Activated naive CD4-positive, alpha-beta T cell treated with anti-CD3 and anti-CD28 coated beads, Interleukin-2, amount 50 U/mL, for 24 hours (primary cell): ENCODE measurements at regions not wholly inside any gene's neighbourhood (a gene's known extent, or its start where the extent isn't known, plus 50 kb on each side); places are given as distances from the start of the nearest gene placed in this dataset.

Source experiments
- H3K27ac Mint-ChIP-seq: one replicate; pipeline ENCODE4 v1.8.0; 2021; ENCODE audit warnings: mild to moderate bottlenecking, mixed read lengths
- H3K27me3 Mint-ChIP-seq: one replicate; pipeline ENCODE4 v1.8.0; 2021; ENCODE audit warnings: mixed read lengths
- H3K36me3 Mint-ChIP-seq: one replicate; pipeline ENCODE4 v1.8.0; 2021; ENCODE audit warnings: mixed read lengths
- H3K4me1 Mint-ChIP-seq: one replicate; pipeline ENCODE4 v1.8.0; 2021; ENCODE audit warnings: mixed read lengths
- H3K4me3 Mint-ChIP-seq: one replicate; pipeline ENCODE4 v1.8.0; 2021; ENCODE audit warnings: mild to moderate bottlenecking, mixed read lengths
- H3K9me3 Mint-ChIP-seq: one replicate; pipeline ENCODE4 v1.8.0; 2021; ENCODE audit warnings: mixed read lengths

DNA sequence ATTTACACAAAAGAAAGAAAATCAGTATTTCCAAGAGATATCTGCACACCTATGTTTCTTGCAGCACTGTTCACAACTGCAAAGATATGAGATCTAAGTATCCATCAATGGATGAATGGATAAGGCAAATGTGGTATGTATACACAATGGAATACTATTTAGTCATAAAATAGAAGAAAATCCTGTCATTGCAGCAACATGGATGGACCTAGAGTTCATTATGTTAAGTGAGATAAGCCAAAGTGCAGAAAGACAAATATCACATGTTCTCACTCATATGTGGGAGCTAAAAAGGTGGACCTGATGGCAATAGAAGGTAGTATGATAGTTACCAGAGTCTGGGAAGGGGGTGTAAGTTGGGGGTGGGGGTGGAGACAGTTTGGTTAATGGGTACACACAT, 1171.6 kb downstream of the SORCS1 start:
- H3K36me3 Mint-ChIP-seq: no peaks in the 10 kb centered on the region
- H3K4me3 Mint-ChIP-seq: no peak overlapping the region
- H3K27ac Mint-ChIP-seq: no peak overlapping the region
- peaks cover 6% of the 10 kb centered on the region for H3K27me3 Mint-ChIP-seq
- H3K4me1 Mint-ChIP-seq: no peaks in the 10 kb centered on the region
- no peaks in the 10 kb centered on the region for H3K9me3 Mint-ChIP-seq

- Mint-ChIP-seq H3K36me3 (no peaks in the 10 kb centered on the region), H3K4me3 (no peak overlapping the region), H3K4me1 (no peaks in the 10 kb centered on the region), H3K27me3 (peaks cover 6% of the 10 kb centered on the region), H3K27ac (no peak overlapping the region), H3K9me3 (no peaks in the 10 kb centered on the region)
Measured at GRCh38 chr10:105990529-105990928, 1174.0 kb downstream of the SORCS1 start.

DNA sequence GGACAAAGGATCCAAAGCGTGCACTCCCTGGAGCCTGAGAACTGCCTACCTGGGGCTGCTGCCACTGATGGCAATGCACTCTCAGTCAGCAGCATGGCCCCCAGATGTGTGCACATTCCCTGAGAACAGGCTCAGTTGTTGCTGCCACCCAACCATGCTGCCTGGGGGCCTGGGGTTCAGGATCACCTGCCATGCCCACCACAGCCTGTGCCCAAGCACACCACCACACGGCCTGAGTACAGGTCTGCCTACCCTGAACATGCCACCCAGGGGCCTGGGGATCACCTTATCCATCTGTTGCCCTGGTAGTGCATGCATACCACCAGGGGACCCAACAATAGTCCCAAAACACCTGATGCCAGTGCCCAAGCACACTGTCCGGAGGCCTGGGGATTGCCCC, 1174.5 kb downstream of the SORCS1 start:
- Mint-ChIP-seq H3K4me1 (no peaks in the 10 kb centered on the region), H3K27ac (no peak overlapping the region), H3K4me3 (no peak overlapping the region), H3K36me3 (no peaks in the 10 kb centered on the region), H3K27me3 (peaks cover 6% of the 10 kb centered on the region), H3K9me3 (no peaks in the 10 kb centered on the region)

- H3K9me3 Mint-ChIP-seq: no peaks in the 10 kb centered on the region
- H3K4me1 Mint-ChIP-seq: no peaks in the 10 kb centered on the region
Measured at GRCh38 chr10:105988848-105989247, 1175.7 kb downstream of the SORCS1 start.

DNA sequence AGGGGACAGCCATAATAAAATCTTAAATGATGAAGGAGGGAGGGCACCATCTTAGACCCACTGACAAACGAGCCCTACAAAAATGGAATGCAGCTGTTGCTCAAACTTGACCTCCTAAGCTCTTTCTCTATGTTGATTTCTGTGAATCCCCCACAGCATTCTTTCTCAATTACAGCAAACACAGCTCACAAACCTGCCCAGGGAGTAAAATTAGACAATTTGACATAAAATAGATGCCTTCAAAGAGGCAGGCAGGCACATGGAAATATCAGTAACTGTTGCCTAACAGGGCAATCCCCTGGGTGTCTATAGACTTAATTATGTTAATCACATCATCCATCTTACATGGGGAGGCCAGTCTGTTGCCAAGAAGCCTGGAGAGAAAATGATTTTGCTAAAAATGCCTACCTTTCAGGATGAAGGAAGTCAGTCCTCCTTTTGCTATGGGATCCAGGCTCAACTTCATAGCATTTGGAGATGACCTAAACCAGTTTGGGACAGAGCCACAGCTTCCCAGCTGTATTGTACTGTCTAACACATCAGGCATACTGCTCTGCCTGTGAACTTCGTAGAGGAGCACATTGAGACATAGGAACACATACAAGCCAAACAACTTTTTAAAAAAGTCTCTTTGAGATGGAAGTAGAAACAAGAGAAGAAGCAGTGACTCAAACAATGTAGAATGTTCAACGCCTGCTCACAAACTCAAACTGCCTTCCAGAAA, 1177.4 kb downstream of the SORCS1 start:
- Mint-ChIP-seq H3K9me3 (no peaks in the 10 kb centered on the region), H3K27ac (no peak overlapping the region), H3K36me3 (no peaks in the 10 kb centered on the region), H3K27me3 (peaks cover 6% of the 10 kb centered on the region), H3K4me3 (no peak overlapping the region), H3K4me1 (no peaks in the 10 kb centered on the region)

More at GRCh38 chr10:105988848-105989247, 1175.7 kb downstream of the SORCS1 start:
- no peak overlapping the region for H3K4me3 Mint-ChIP-seq
- H3K27me3 Mint-ChIP-seq: peaks cover 6% of the 10 kb centered on the region
- no peak overlapping the region for H3K27ac Mint-ChIP-seq
- no peaks in the 10 kb centered on the region for H3K36me3 Mint-ChIP-seq

DNA sequence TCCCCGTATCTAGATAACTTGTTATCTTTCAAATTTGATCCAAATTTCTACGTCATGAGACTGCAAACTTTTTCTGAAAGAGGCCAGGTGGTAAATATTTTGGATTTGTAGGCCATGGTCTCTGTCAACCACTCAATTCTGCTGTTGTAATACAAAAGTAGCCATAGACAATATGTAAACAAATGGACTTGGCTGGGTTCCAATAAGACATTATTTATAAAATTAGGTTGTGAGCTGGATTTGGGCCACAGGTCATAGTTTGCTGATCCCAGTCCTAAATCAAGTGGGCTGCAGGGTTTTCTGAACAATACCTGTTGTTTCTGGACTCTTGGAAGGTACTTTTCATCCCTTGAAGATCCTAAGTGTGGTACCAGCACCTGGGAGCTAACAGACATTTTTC, 1178.0 kb downstream of the SORCS1 start:
- Mint-ChIP-seq H3K9me3 (no peaks in the 10 kb centered on the region), H3K27ac (no peak overlapping the region), H3K4me1 (no peaks in the 10 kb centered on the region), H3K4me3 (no peak overlapping the region), H3K27me3 (peaks cover 6% of the 10 kb centered on the region), H3K36me3 (no peaks in the 10 kb centered on the region)

GRCh38 chr10:105982735-105983134, 1181.8 kb downstream of the SORCS1 start:
- Mint-ChIP-seq H3K27me3 (no peaks in the 10 kb centered on the region), H3K4me3 (no peak overlapping the region), H3K27ac (no peak overlapping the region), H3K9me3 (no peaks in the 10 kb centered on the region), H3K36me3 (no peaks in the 10 kb centered on the region), H3K4me1 (no peaks in the 10 kb centered on the region)

DNA sequence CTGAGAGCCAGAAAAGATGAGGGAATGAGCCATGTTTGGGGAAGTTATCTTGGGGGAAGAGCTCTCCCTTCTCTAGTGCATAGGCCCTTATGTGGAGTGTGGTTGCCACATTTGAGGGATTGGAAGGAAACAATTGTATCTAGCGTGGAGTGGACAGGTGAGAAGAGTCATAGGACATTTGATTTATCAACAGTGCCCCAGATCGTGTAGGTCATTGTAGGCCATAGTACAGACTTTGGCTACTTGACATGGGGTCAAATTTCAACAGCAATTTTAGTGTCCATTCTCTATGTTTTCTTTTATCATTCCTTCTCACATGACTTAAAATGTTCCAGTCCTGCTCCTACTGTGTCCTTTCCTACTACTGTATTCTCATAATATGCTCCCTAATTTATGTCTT, 1182.8 kb downstream of the SORCS1 start:
- Mint-ChIP-seq H3K27me3 (no peaks in the 10 kb centered on the region), H3K36me3 (no peaks in the 10 kb centered on the region), H3K9me3 (no peaks in the 10 kb centered on the region), H3K4me3 (no peak overlapping the region), H3K27ac (no peak overlapping the region), H3K4me1 (no peaks in the 10 kb centered on the region)

GRCh38 chr10:105974803-105975456, 1189.6 kb downstream of the SORCS1 start:
- no peaks in the 10 kb centered on the region for H3K36me3 Mint-ChIP-seq
- H3K4me3 Mint-ChIP-seq: peak overlapping the region; percentile 68
- H3K27ac Mint-ChIP-seq: no peak overlapping the region
- no peaks in the 10 kb centered on the region for H3K9me3 Mint-ChIP-seq
- no peaks in the 10 kb centered on the region for H3K4me1 Mint-ChIP-seq
- no peaks in the 10 kb centered on the region for H3K27me3 Mint-ChIP-seq

DNA sequence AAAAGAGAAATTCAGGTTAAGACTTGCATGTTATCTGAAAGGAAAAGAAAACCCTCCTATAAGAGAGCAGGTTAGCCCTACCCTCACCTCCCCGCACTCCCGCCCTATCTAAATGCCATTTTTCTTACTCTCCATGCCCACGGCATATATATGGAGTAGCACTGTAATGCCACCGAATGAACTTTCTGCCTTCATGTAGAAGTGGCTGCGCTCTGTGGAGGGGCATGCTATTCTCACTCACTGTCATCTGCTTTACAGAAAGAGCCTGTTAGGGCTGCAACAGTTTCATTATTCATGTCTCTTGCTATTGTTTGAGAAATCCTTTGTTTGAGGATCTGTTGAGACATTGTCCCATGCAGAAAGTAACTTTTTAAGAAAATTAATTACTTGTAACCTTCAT, 1190.6 kb downstream of the SORCS1 start:
- no peaks in the 10 kb centered on the region for H3K36me3 Mint-ChIP-seq
- H3K4me3 Mint-ChIP-seq: no peak overlapping the region
- H3K27ac Mint-ChIP-seq: no peak overlapping the region
- peaks cover 2% of the 10 kb centered on the region for H3K27me3 Mint-ChIP-seq
- H3K9me3 Mint-ChIP-seq: no peaks in the 10 kb centered on the region
- no peaks in the 10 kb centered on the region for H3K4me1 Mint-ChIP-seq

DNA sequence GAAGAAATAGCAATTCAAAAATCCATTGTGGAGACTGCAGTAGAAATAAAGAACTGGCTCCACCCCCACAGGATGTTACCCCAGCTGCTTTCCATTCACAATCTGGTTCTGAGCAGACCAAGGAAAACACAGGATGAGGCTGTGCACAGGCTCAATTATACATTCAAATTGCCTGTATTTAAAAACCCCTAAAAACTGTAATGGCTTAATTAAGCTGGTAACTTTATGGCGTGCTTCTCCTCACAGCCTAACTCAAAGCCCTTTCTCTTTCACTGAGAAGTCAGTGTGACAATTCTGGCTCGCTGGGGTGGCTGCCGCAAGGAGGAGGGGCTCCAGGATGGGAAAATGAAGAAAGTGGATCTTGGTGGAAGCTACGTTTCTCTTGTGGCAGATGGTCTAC, 1191.1 kb downstream of the SORCS1 start:
- H3K4me1 Mint-ChIP-seq: no peaks in the 10 kb centered on the region
- peaks cover 2% of the 10 kb centered on the region for H3K27me3 Mint-ChIP-seq
- H3K4me3 Mint-ChIP-seq: no peak overlapping the region
- H3K27ac Mint-ChIP-seq: no peak overlapping the region
- H3K36me3 Mint-ChIP-seq: no peaks in the 10 kb centered on the region
- no peaks in the 10 kb centered on the region for H3K9me3 Mint-ChIP-seq

GRCh38 chr10:105971460-105971859, 1193.0 kb downstream of the SORCS1 start:
- no peaks in the 10 kb centered on the region for H3K36me3 Mint-ChIP-seq
- H3K27me3 Mint-ChIP-seq: peaks cover 7% of the 10 kb centered on the region
- no peak overlapping the region for H3K27ac Mint-ChIP-seq
- H3K4me3 Mint-ChIP-seq: no peak overlapping the region
- H3K9me3 Mint-ChIP-seq: no peaks in the 10 kb centered on the region
- no peaks in the 10 kb centered on the region for H3K4me1 Mint-ChIP-seq

DNA sequence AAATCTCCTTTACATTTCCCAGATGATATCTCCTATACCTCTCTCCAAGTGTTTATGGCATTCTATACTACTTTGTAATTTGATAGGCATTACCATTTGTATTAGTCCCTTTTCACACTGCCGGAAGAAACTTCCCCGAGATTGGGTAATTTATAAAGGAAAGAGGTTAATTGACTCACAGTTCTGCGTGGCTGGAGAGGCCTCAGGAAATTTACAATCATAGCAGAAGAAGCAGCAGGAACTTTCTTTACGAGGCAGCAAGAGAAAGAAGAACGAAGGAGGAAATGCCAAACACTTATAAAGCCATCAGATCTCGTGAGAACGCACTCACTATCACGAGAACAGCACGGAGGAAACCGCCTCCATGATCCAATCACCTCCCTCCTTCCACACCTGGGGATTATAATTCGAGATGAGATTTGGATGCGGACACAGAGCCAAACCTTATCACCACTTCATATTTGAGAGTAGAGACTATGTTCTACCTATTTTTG, 1194.6 kb downstream of the SORCS1 start:
- Mint-ChIP-seq H3K4me1 (no peaks in the 10 kb centered on the region), H3K27me3 (peaks cover 10% of the 10 kb centered on the region), H3K27ac (no peak overlapping the region), H3K36me3 (no peaks in the 10 kb centered on the region), H3K4me3 (no peak overlapping the region), H3K9me3 (no peaks in the 10 kb centered on the region)

DNA sequence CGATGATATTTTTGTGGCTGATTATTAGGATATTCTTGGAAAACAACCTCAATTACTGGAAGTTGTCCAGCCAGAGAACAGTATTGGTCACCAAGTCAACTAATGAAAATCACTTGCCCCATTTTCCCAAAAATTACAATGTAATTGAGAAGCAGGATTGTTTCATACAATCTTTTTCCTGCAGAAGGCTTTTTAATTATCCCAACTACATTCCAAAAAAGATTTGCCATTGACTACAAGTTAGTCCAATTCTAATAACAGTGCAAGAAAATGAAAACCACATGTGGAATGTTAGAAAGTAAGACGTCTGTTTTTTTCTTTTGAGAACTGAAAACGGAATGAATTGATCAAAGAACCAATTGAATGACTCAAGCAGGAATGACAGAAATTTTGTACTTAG, 1195.8 kb downstream of the SORCS1 start:
- no peak overlapping the region for H3K4me3 Mint-ChIP-seq
- H3K9me3 Mint-ChIP-seq: no peaks in the 10 kb centered on the region
- no peak overlapping the region for H3K27ac Mint-ChIP-seq
- H3K27me3 Mint-ChIP-seq: peaks cover 10% of the 10 kb centered on the region
- no peaks in the 10 kb centered on the region for H3K4me1 Mint-ChIP-seq
- H3K36me3 Mint-ChIP-seq: no peaks in the 10 kb centered on the region

DNA sequence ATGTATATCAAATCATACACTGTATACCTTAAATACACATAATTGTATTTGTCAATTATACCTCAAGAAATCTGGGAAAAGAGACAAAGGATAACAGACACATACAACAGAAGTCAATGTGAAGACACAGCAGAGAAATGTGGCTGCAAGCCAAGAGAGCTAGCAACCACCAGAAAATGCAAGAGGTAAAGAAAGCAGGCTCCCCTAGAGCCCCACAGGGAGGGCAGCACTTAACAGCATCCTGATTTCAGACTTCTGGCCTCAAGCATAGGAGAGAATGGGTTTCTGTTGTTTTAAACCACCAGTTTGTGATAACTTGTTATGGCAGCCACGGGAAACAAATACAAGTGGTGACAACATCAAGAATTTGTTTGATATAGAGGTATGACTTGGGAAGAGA, 1197.2 kb downstream of the SORCS1 start:
- Mint-ChIP-seq H3K27me3 (peaks cover 10% of the 10 kb centered on the region), H3K36me3 (no peaks in the 10 kb centered on the region), H3K4me1 (no peaks in the 10 kb centered on the region), H3K4me3 (no peak overlapping the region), H3K27ac (no peak overlapping the region), H3K9me3 (no peaks in the 10 kb centered on the region)

DNA sequence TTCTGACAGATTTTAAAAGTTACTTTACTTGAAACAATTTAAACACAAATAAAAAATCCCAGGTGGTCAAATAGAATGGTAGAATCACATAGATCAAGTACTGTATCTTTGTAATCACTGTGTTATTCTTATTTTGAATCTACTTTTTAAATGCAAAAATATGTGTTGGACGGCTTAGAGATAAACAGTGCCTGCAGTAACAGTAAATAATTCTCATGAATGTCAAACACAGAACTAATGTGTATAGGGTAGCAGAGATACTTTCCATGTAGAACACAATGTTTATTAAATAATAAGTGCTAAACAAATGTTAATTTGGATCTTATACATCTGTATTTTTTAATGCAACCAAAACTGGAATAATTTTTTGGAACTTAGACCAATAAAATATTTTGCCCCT, 1199.4 kb downstream of the SORCS1 start:
- Mint-ChIP-seq H3K4me3 (no peak overlapping the region), H3K27ac (no peak overlapping the region), H3K36me3 (no peaks in the 10 kb centered on the region), H3K9me3 (no peaks in the 10 kb centered on the region), H3K4me1 (no peaks in the 10 kb centered on the region), H3K27me3 (peaks cover 10% of the 10 kb centered on the region)
